ENCODE measurements at regions not wholly inside any gene's neighbourhood (a gene's known extent, or its start where the extent isn't known, plus 50 kb on each side); places are given as distances from the start of the nearest gene placed in this dataset.

GRCh38 chr2:159860581-159861310, 62.7 kb upstream of the CD302 start:
- H3K27me3 ChIP-seq = no peaks in the 10 kb centered on the region
- no peaks in the 10 kb centered on the region for H4K20me1 ChIP-seq
- H3K27ac ChIP-seq = no peak overlapping the region
- H3K4me3 ChIP-seq = no peak overlapping the region
- H3K9ac ChIP-seq = no peak overlapping the region
- H3K9me3 ChIP-seq (replicated peaks in 1 of 11) = peaks cover 0 to 13% (median 7%) of the 10 kb centered on the region in 11 experiments; a peak in 10 of 22 replicates
- H3K36me3 ChIP-seq = peaks cover 23 to 63% (median 40%) of the 10 kb centered on the region in 11 experiments
- TF ChIP-seq Cebpa-rat (IDR thresholded peaks at IDR 0.05) = no peak
- H3K4me2 ChIP-seq = no peak overlapping the region
- H3K4me1 ChIP-seq = peaks cover 0 to under 1% (median 0%) of the 10 kb centered on the region in 10 experiments; a peak in 2 of 20 replicates

GRCh38 chr2:159859583-159859982, 61.6 kb upstream of the CD302 start:
- Histone ChIP-seq H3K4me3 (no peak overlapping the region), H3K9me3 (replicated peaks in 1 of 11) (peaks cover 0 to 10% (median 4%) of the 10 kb centered on the region in 11 experiments; a peak in 10 of 22 replicates), H4K20me1 (no peaks in the 10 kb centered on the region), H3K4me1 (peaks cover 0 to 10% (median 0%) of the 10 kb centered on the region in 10 experiments; a peak in 2 of 20 replicates), H3K4me2 (no peak overlapping the region), H3K9ac (no peak overlapping the region), H3K36me3 (peaks cover 19 to 63% (median 43%) of the 10 kb centered on the region in 11 experiments), H3K27me3 (no peaks in the 10 kb centered on the region), H3K27ac (no peak overlapping the region)
- no peak for TF ChIP-seq Cebpa-rat (IDR thresholded peaks at IDR 0.05)

- no peaks in the 10 kb centered on the region for H4K20me1 ChIP-seq
- no peak overlapping the region for H3K27ac ChIP-seq
- peaks cover 0 to 10% (median 0%) of the 10 kb centered on the region in 10 experiments; a peak in 2 of 20 replicates for H3K4me1 ChIP-seq
- no peak overlapping the region for H3K9ac ChIP-seq
- H3K36me3 ChIP-seq = peaks cover 29 to 65% (median 46%) of the 10 kb centered on the region in 11 experiments
- no peak overlapping the region for H3K4me3 ChIP-seq
- TF ChIP-seq Cebpa-rat (IDR thresholded peaks at IDR 0.05) = no peak
- H3K9me3 ChIP-seq (replicated peaks in 1 of 11) = no peaks in the 10 kb centered on the region
- no peaks in the 10 kb centered on the region for H3K27me3 ChIP-seq
- H3K4me2 ChIP-seq = no peak overlapping the region
Observed at GRCh38 chr2:159856760-159857159, 58.8 kb upstream of the CD302 start.

GRCh38 chr2:159855557-159856061, 57.6 kb upstream of the CD302 start:
- Histone ChIP-seq H3K9me3 (replicated peaks in 1 of 11) (no peaks in the 10 kb centered on the region), H3K27ac (no peak overlapping the region), H4K20me1 (no peaks in the 10 kb centered on the region)

GRCh38 chr2:159855143-159855542, 57.1 kb upstream of the CD302 start:
- Histone ChIP-seq H3K9me3 (replicated peaks in 1 of 11) (no peaks in the 10 kb centered on the region), H3K4me2 (no peak overlapping the region), H4K20me1 (no peaks in the 10 kb centered on the region), H3K27me3 (no peaks in the 10 kb centered on the region), H3K27ac (no peak overlapping the region), H3K4me3 (no peak overlapping the region), H3K4me1 (peaks cover 0 to 10% (median 0%) of the 10 kb centered on the region in 10 experiments; a peak in 2 of 20 replicates), H3K36me3 (peaks cover 27 to 70% (median 52%) of the 10 kb centered on the region in 11 experiments), H3K9ac (no peak overlapping the region)
- TF ChIP-seq Cebpa-rat (IDR thresholded peaks at IDR 0.05) = no peak

More at GRCh38 chr2:159855557-159856061, 57.6 kb upstream of the CD302 start:
- no peak overlapping the region; a peak in 1 of 22 replicates for H3K4me2 ChIP-seq
- H3K27me3 ChIP-seq = no peaks in the 10 kb centered on the region
- peaks cover 32 to 70% (median 53%) of the 10 kb centered on the region in 11 experiments for H3K36me3 ChIP-seq
- TF ChIP-seq Cebpa-rat (IDR thresholded peaks at IDR 0.05) = no peak
- no peak overlapping the region for H3K9ac ChIP-seq
- no peak overlapping the region for H3K4me3 ChIP-seq
- peaks cover 0 to 10% (median 0%) of the 10 kb centered on the region in 10 experiments; a peak in 2 of 20 replicates for H3K4me1 ChIP-seq

- no peak overlapping the region for H3K4me2 ChIP-seq
- H3K36me3 ChIP-seq = peaks cover 22 to 70% (median 52%) of the 10 kb centered on the region in 11 experiments
- no peak overlapping the region for H3K4me3 ChIP-seq
- no peak for TF ChIP-seq Cebpa-rat (IDR thresholded peaks at IDR 0.05)
- no peaks in the 10 kb centered on the region for H3K9me3 ChIP-seq (replicated peaks in 1 of 11)
- no peaks in the 10 kb centered on the region for H3K27me3 ChIP-seq
- H3K9ac ChIP-seq = no peak overlapping the region
- no peaks in the 10 kb centered on the region for H4K20me1 ChIP-seq
- no peak overlapping the region for H3K27ac ChIP-seq
- peaks cover 0 to 12% (median 0%) of the 10 kb centered on the region in 10 experiments; a peak in 5 of 20 replicates for H3K4me1 ChIP-seq
Observed at GRCh38 chr2:159854481-159854880, 56.5 kb upstream of the CD302 start.

- Histone ChIP-seq H4K20me1 (no peaks in the 10 kb centered on the region), H3K36me3 (peaks cover 22 to 75% (median 54%) of the 10 kb centered on the region in 11 experiments), H3K4me2 (no peak overlapping the region), H3K27ac (no peak overlapping the region), H3K27me3 (no peaks in the 10 kb centered on the region), H3K9me3 (replicated peaks in 1 of 11) (no peaks in the 10 kb centered on the region), H3K9ac (no peak overlapping the region), H3K4me3 (no peak overlapping the region), H3K4me1 (peaks cover 0 to 23% (median 0%) of the 10 kb centered on the region in 10 experiments; a peak in 5 of 20 replicates)
- no peak for TF ChIP-seq Cebpa-rat (IDR thresholded peaks at IDR 0.05)
Observed at GRCh38 chr2:159853101-159853500, 55.1 kb upstream of the CD302 start.

- no peak overlapping the region for H3K9ac ChIP-seq
- peaks cover 0 to 23% (median 0%) of the 10 kb centered on the region in 10 experiments; a peak in 5 of 20 replicates for H3K4me1 ChIP-seq
- no peaks in the 10 kb centered on the region for H4K20me1 ChIP-seq
- TF ChIP-seq Cebpa-rat (IDR thresholded peaks at IDR 0.05) = no peak
- no peak overlapping the region for H3K27ac ChIP-seq
- no peaks in the 10 kb centered on the region for H3K9me3 ChIP-seq (replicated peaks in 1 of 11)
- H3K27me3 ChIP-seq = no peaks in the 10 kb centered on the region
- H3K4me2 ChIP-seq = no peak overlapping the region
- peaks cover 28 to 87% (median 63%) of the 10 kb centered on the region in 11 experiments for H3K36me3 ChIP-seq
- no peak overlapping the region for H3K4me3 ChIP-seq
Observed at GRCh38 chr2:159851941-159852340, 53.9 kb upstream of the CD302 start.

GRCh38 chr2:159850789-159851188, 52.8 kb upstream of the CD302 start:
- Histone ChIP-seq H3K9me3 (replicated peaks in 1 of 11) (no peaks in the 10 kb centered on the region), H4K20me1 (no peaks in the 10 kb centered on the region), H3K4me3 (no peak overlapping the region), H3K4me2 (no peak overlapping the region), H3K27me3 (no peaks in the 10 kb centered on the region), H3K4me1 (peaks cover 0 to 23% (median 0%) of the 10 kb centered on the region in 10 experiments; a peak in 5 of 20 replicates), H3K9ac (no peak overlapping the region), H3K27ac (no peak overlapping the region), H3K36me3 (peaks cover 33 to 96% (median 68%) of the 10 kb centered on the region in 11 experiments)
- TF ChIP-seq Cebpa-rat (IDR thresholded peaks at IDR 0.05) = no peak
